ENCODE measurements at regions not wholly inside any gene's neighbourhood (a gene's known extent, or its start where the extent isn't known, plus 50 kb on each side); places are given as distances from the start of the nearest gene placed in this dataset.

DNA sequence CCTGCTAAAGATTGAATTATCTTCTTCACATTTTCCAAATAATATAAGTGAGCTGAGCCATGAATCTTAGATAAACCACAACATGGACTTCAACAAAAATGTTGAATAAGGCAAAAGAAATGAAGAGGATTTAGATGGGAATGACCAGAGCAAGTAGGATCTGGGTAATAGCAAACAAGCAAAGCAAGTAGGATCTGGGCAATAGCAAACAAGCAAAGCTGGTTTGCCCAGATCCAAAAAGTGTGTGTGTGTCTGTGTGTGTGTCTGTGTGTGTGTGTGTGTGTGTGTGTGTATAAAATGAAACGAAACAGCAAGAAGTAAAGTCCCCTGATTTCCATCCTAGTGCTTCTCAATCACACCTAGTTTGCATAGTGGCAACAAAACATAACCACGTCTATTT, 549.1 kb downstream of the RERGL start:
- no peak for DNase-seq (ENCODE audit: low spot score)

GRCh38 chr12:17528394-17528793, 561.6 kb downstream of the RERGL start:
- DNase-seq (ENCODE audit: low spot score) = no peak

DNA sequence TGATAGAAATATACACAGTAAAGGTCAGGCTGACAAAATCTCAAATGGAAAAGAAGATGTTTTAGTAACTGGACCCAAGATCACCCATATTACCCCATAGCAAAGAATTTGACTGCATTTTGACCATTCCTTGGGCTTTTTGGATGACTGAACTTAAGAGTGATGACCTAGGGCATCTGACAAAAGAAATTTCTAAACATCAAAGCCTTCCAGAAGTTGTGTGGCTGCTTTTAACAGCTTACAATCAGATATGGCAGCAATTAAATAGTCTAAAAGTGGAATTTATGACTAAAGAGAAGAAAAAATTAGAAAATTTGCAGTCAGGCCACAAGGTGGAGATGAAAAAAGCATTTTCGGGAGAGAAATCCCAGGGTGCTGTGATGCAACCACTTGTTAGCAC, 563.0 kb downstream of the RERGL start:
- DNase-seq (ENCODE audit: low spot score) = no peak

- no peak for DNase-seq (ENCODE audit: low spot score)
Observed at GRCh38 chr12:17511369-17511768, 578.6 kb downstream of the RERGL start.

- DNase-seq (ENCODE audit: low spot score) = no peak
Observed at GRCh38 chr12:17507336-17507735, 582.7 kb downstream of the RERGL start.

GRCh38 chr12:17503742-17504141, 586.3 kb downstream of the RERGL start:
- no peak for DNase-seq (ENCODE audit: low spot score)

GRCh38 chr12:17489452-17489851, 600.5 kb downstream of the RERGL start:
- DNase-seq (ENCODE audit: low spot score) = no peak

- no peak for DNase-seq (ENCODE audit: low spot score)
Observed at GRCh38 chr12:17478908-17479673, 610.9 kb downstream of the RERGL start.

GRCh38 chr12:17470460-17470859, 619.5 kb downstream of the RERGL start:
- DNase-seq (ENCODE audit: low spot score) = no peak

- DNase-seq (ENCODE audit: low spot score) = no peak
Observed at GRCh38 chr12:17459214-17459613, 630.8 kb downstream of the RERGL start.

GRCh38 chr12:17456486-17456885, 633.5 kb downstream of the RERGL start:
- no peak for DNase-seq (ENCODE audit: low spot score)

- DNase-seq (ENCODE audit: low spot score) = no peak
Observed at GRCh38 chr12:17438141-17438540, 651.9 kb downstream of the RERGL start.

DNA sequence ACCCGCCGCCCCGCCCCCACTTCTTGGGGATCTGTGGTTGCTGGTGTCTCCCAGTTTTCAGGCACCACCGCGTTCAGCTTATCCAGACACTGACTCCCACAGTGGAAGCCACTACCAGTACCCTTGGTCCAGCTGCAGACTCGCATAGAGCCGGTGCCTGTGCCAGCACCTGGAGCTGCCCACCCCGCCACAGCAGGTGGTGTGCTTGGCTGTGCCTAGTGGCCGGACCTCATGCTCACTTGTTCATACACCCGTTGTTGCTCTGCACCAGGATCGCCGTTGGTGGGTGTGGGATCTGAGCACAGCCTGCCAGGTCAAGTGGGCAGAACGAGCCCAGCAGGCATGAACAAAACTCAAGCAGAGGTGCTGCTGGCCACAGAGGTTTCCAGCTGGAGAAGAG, 673.2 kb downstream of the RERGL start:
- DNase-seq (ENCODE audit: low spot score) = no peak

DNA sequence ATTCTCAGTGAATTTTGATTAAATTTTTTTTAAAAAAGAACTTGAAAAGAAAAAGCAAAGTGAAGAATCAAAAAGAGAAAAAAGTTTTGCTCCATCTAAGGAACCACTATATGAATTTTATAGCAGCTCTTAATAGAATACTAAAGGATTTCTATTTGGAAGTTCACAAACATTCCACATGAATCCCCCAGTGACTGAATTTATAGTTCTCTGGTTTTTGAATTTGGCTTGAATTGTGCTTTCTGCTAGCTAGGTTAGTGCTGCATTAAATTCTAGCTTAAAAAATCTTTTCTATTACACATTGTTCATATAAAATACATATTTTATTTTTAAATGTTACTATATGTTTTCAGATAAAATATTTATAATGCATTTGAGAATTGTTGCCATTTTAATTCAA, 675.4 kb downstream of the RERGL start:
- DNase-seq (ENCODE audit: low spot score) = no peak

DNA sequence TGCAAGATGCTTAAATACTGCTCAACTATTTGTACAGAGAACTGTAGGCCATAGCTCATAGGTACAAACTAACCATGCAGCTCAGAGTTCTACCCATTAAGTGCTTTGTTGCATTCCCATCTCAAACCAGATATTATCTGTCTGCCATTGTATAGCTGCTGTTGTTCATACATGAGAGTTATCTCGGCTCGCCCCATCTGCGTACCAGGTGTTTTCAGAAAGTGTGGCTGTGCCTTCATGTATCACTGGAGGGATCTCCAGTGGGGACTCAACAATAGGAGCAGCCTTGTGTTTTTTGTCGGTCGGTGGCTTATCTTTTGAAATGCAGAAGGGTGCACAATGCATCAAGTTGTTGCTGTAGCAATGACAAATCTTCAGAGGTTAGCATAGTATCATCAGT, 678.3 kb downstream of the RERGL start:
- no peak for DNase-seq (ENCODE audit: low spot score)

- no peak for DNase-seq (ENCODE audit: low spot score)
Observed at GRCh38 chr12:17388679-17389078, 701.3 kb downstream of the RERGL start.

DNA sequence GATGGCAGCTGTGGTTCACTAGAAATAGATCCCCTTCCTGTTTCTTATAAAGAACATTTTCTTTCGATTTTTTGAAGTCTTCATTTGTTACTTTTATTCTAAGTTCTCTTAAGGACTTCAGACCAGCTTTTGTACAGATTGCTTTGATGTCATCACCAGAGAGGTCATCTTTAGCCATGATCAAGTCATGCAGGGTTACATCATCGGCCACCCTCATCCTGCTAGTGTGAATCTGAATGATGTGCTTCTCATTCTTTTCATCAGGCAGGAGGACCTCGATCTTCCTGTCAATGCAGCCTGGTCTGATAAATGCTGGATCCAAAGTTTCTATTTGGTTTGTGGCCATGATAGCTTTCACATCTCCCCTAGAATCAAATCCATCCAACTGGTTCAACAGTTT, 706.7 kb downstream of the RERGL start:
- DNase-seq (ENCODE audit: low spot score) = no peak

DNA sequence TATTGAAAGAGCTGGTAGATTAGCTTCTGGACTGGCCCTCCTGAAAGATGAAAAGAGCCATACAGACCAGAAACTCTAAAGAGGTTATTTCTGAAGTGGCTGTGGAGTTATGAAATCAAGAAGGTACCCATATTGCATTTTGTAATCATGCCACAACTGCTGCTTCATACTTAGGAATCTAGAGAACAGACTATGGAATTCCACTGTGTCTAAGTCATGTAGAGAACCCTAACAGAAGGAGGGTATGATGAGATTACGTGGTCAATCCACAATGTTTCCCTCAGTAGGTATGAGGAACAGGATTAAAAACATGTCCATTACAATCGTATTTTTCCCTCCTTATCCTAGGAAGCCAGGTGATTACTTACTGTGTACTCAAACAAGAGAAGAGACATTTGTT, 708.8 kb downstream of the RERGL start:
- DNase-seq (ENCODE audit: low spot score) = no peak

DNA sequence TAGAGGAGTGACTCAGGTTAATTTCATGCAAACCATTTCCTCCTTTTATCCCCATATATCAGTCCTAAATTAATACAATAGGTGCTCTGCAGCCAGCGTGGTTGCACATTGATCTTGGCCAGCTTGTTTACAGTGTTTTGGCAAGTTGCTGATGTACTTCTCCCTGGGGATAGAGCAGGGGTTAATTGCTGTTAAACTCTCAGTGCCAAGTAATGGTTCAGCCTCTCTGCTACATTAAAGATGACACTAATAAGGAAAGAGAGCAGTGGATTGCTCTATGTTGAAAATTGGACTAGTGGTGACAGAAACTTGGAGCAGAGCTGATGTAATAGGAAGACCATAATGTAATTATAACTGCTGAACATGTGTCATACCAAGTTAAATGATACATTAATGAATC, 717.5 kb downstream of the RERGL start:
- no peak for DNase-seq (ENCODE audit: low spot score)

DNA sequence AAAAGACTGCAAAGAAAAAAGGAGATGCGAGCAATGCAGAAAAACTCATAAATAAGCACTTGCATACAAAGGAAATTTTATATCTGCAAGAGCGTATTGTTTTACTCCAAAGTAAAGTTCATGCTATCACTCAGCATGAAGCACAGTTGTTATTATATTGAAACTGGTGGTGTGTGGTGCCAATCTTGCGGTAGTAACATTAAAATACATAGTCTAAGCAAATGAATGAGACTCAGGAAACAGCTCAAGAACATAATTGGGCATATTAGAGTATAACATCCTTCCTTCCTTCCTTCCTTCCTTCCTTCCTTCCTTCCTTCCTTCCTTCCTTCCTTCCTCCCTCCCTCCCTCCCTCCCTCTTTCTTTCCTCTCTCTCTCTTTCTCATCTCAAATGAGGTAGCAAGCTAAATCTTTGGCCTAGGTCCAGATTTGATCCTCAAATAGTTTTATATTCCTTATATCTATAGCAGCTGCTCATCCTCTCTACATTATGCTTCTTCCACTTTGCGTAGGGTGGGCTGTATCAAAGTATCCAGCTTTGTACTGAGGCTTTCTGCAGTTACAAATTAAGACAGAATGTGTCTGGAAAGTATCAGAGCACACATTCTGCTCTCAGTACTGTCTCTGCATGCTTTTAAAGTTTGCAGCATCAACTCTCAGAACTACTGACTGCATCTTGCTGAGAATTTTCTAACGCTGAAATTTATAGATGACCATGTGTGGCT, 718.3 kb downstream of the RERGL start:
- DNase-seq (ENCODE audit: low spot score) = no peak

DNA sequence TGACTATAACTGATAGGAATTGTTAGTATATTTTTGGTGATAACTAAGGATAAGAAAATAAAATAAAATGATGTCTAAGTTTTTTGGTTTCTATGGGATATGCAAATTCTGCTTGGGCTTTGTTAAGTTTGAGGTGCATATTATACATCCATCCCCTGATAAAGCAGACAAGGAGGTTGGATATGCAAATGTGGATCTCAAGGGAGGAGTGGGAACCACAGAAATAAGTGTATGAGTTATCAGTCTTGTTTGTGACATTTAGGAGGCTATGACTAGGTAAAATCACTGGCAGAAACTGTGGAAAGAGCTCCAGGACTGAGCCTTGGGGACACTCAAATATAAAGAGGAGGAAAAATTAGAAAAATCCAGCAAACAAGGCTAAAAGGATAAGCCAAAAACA, 719.4 kb downstream of the RERGL start:
- DNase-seq (ENCODE audit: low spot score) = no peak

DNA sequence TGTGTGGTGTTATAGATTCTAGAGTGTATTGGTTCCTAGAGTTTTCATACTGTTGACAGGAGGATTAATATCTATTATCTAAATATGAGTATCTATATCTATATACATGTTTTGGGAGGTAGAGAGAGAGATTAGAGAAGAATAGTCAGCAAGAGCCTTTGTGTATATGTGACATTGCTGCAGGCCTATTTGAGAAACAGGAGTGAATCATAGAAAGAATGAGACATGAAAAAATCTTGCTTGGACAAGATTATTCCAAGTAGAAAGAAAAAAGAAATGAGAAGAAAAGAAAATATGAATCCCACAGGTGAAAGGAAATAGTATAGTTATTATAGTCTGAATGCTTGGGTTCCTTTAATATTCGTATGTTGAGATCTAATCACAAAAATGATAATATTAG, 720.4 kb downstream of the RERGL start:
- DNase-seq (ENCODE audit: low spot score) = no peak

DNA sequence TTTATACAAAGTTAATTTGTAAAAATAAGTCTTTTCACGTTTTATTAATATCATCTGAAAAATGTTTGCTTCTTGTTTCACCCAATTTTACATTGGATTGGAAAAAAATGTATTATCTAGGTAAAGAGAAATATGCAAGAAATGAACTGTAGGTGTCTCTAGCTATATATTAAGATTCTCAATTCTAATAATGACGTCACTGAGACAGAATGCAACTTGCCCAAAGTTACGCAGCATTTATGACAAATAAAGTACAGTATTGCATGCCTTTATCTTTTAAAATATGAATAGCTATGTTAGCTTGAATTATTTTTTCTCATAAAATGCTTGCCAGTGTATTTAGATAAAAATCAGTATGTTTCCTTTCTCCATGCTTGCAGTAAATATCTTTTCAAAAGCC, 728.8 kb downstream of the RERGL start:
- DNase-seq (ENCODE audit: low spot score) = no peak

DNA sequence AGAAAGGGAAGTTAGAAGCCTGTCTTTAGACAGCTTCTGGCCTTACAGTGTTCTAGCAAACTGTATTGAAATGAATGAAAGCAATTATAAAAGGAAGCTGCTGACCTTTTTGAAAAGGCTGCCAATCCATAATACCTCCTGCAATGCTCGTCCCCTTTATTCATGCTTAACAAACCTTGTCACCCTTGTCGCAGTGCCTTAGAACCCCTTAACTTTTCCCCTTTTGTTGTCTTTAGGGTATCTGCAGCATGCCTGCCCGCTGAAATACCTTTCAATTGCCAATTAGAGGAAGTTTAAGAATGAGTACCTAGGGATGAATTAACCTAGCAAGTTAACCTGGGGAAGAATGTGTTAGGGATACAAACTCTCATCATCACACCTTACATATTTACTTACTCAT, 731.2 kb downstream of the RERGL start:
- no peak for DNase-seq (ENCODE audit: low spot score)
